ENCODE measurements at regions not wholly inside any gene's neighbourhood (a gene's known extent, or its start where the extent isn't known, plus 50 kb on each side); places are given as distances from the start of the nearest gene placed in this dataset.
"Not testable (repeated sequence)": the region's sequence is repeated elsewhere in the genome, so short reads cannot be mapped to it uniquely, and the experiment has no call there.

- Histone ChIP-seq H3K36me3 (ENCODE audit: control insufficient read depth, insufficient read depth, low read length) (no peaks in the 10 kb centered on the region), H3K4me3 (ENCODE audit: low read depth, low read length) (no peak overlapping the region), H3K27me3 (ENCODE audit: control insufficient read depth, insufficient read depth, low read length) (no peaks in the 10 kb centered on the region)
- no peak for TF ChIP-seq CTCF (IDR thresholded peaks at IDR 0.05; ENCODE audit: insufficient read depth, low read length, poor library complexity, severe bottlenecking)
- DNase-seq (ENCODE audit: low read depth) = no peak
Observed at GRCh38 chr2:53500181-53500580, 267.4 kb upstream of the CHAC2 start.

- Histone ChIP-seq H3K36me3 (ENCODE audit: control insufficient read depth, insufficient read depth, low read length) (no peaks in the 10 kb centered on the region), H3K27me3 (ENCODE audit: control insufficient read depth, insufficient read depth, low read length) (no peaks in the 10 kb centered on the region), H3K4me3 (ENCODE audit: low read depth, low read length) (no peak overlapping the region)
- no peak for DNase-seq (ENCODE audit: low read depth)
- TF ChIP-seq CTCF (IDR thresholded peaks at IDR 0.05; ENCODE audit: insufficient read depth, low read length, poor library complexity, severe bottlenecking) = no peak
Observed at GRCh38 chr2:53498210-53498609, 269.4 kb upstream of the CHAC2 start.

DNA sequence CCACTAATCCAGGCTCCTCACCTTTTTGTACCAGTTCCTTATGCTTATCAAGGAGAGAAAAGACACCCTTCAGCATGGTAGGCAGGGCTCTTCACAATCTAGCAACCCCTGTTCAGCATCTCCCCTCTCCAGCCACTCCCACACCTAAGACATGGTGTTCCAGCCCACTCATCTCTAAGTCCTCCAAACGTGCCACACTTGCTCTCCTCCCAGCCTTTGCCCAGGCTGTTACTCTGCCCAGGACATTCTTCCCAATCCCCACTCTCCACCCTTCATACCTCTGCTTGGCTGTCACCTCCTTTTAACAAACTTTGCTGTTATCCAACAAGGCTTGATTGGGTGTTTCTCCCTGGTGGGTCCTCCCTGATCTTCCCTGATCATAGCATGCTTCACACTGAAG is 270.6 kb upstream of the CHAC2 start:
- H3K27me3 ChIP-seq (ENCODE audit: control insufficient read depth, insufficient read depth, low read length) = no peaks in the 10 kb centered on the region
- no peak for TF ChIP-seq CTCF (IDR thresholded peaks at IDR 0.05; ENCODE audit: insufficient read depth, low read length, poor library complexity, severe bottlenecking)
- no peak overlapping the region for H3K4me3 ChIP-seq (ENCODE audit: low read depth, low read length)
- DNase-seq (ENCODE audit: low read depth) = no peak
- H3K36me3 ChIP-seq (ENCODE audit: control insufficient read depth, insufficient read depth, low read length) = no peaks in the 10 kb centered on the region

GRCh38 chr2:53493210-53493609 is 274.4 kb upstream of the CHAC2 start:
- Histone ChIP-seq H3K36me3 (ENCODE audit: control insufficient read depth, insufficient read depth, low read length) (no peaks in the 10 kb centered on the region), H3K27me3 (ENCODE audit: control insufficient read depth, insufficient read depth, low read length) (no peaks in the 10 kb centered on the region), H3K4me3 (ENCODE audit: low read depth, low read length) (no peak overlapping the region)
- no peak for DNase-seq (ENCODE audit: low read depth)
- TF ChIP-seq CTCF (IDR thresholded peaks at IDR 0.05; ENCODE audit: insufficient read depth, low read length, poor library complexity, severe bottlenecking) = no peak

- peak; percentile 10 for DNase-seq (ENCODE audit: low read depth)
- H3K4me3 ChIP-seq (ENCODE audit: low read depth, low read length) = no peak overlapping the region
Observed at GRCh38 chr2:53490659-53491058, 276.9 kb upstream of the CHAC2 start.

GRCh38 chr2:53486185-53486899 is 281.3 kb upstream of the CHAC2 start:
- not testable (repeated sequence) for H3K27me3 ChIP-seq (ENCODE audit: control insufficient read depth, insufficient read depth, low read length); H3K36me3 ChIP-seq (ENCODE audit: control insufficient read depth, insufficient read depth, low read length); DNase-seq (ENCODE audit: low read depth); H3K4me3 ChIP-seq (ENCODE audit: low read depth, low read length)

More at GRCh38 chr2:53490659-53491058, 276.9 kb upstream of the CHAC2 start:
- TF ChIP-seq CTCF (IDR thresholded peaks at IDR 0.05; ENCODE audit: insufficient read depth, low read length, poor library complexity, severe bottlenecking) = no peak
- no peaks in the 10 kb centered on the region for H3K27me3 ChIP-seq (ENCODE audit: control insufficient read depth, insufficient read depth, low read length)
- H3K36me3 ChIP-seq (ENCODE audit: control insufficient read depth, insufficient read depth, low read length) = no peaks in the 10 kb centered on the region
